ENCODE measurements at regions not wholly inside any gene's neighbourhood (a gene's known extent, or its start where the extent isn't known, plus 50 kb on each side); places are given as distances from the start of the nearest gene placed in this dataset.

GRCh38 chr11:79902493-79902892 is 461.7 kb upstream of the TENM4 start:
- no peak for TF ChIP-seq CTCF (IDR thresholded peaks at IDR 0.05)
- no peak for TF ChIP-seq POLR2A (IDR thresholded peaks at IDR 0.05)
- peak in 1 of 2 donors; percentile 15 for TF ChIP-seq POLR2AphosphoS5 (IDR thresholded peaks at IDR 0.05)
